ENCODE measurements at regions not wholly inside any gene's neighbourhood (a gene's known extent, or its start where the extent isn't known, plus 50 kb on each side); places are given as distances from the start of the nearest gene placed in this dataset.

DNA sequence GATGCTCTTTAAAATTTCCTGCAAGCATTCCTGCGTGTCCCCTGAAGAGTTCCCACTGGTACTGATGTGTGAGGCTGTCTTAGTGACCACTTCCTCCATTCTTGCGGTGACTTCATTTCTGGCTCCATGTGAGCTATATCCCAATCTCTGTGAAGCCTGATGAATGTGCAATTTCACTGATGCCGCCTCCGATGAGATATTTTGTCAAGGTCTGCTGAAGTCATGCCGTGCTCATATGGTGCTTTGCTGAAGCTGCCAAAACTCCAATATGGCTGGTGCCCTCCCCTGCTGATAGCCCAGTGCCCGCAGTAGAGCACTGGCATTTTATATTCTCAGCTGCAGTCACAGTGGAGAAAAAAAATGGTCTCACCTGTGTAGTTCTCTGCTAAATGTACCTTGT, 271.5 kb downstream of the EFHB start:
- DNase-seq (ENCODE audit: low read depth in 1 of 2, low spot score in 2 of 2) = no peak
- Histone ChIP-seq H3K9me3 (replicated peaks) (no peaks in the 10 kb centered on the region), H3K4me1 (replicated peaks) (no peaks in the 10 kb centered on the region), H3K27me3 (replicated peaks) (no peaks in the 10 kb centered on the region), H3K4me3 (no peak overlapping the region), H3K36me3 (no peaks in the 10 kb centered on the region), H3K27ac (no peak overlapping the region)

DNA sequence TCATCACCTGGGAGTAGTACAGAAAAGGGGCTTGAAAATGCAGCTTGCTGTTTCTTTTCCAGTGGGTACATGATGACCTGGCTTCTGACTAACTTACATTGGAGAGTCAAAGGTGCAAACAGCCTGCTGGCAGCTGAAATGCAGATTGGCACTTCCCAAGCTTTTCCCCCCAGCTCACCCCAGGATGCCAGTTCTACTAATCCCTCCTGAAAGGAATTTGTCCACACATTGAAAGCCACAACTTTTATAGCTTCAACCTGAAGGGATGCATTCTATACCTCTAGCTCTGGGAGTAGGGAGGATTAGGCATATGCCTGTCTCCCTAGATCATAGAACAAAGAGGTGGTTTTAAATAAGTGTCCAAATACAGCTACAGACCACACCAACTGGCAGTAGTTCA, 281.7 kb downstream of the EFHB start:
- DNase-seq (ENCODE audit: low read depth in 1 of 2, low spot score in 2 of 2) = no peak

GRCh38 chr3:19645093-19645492, 288.9 kb downstream of the EFHB start:
- Histone ChIP-seq H3K4me1 (replicated peaks) (no peaks in the 10 kb centered on the region), H3K27me3 (replicated peaks) (no peaks in the 10 kb centered on the region), H3K36me3 (no peaks in the 10 kb centered on the region), H3K27ac (no peak overlapping the region), H3K9me3 (replicated peaks) (no peaks in the 10 kb centered on the region), H3K4me3 (no peak overlapping the region)
- no peak for DNase-seq (ENCODE audit: low read depth in 1 of 2, low spot score in 2 of 2)

More for the DNA sequence above, 281.7 kb downstream of the EFHB start:
- Histone ChIP-seq H3K4me3 (no peak overlapping the region), H3K36me3 (no peaks in the 10 kb centered on the region), H3K27ac (no peak overlapping the region), H3K9me3 (replicated peaks) (no peaks in the 10 kb centered on the region), H3K4me1 (replicated peaks) (no peaks in the 10 kb centered on the region), H3K27me3 (replicated peaks) (no peaks in the 10 kb centered on the region)

DNA sequence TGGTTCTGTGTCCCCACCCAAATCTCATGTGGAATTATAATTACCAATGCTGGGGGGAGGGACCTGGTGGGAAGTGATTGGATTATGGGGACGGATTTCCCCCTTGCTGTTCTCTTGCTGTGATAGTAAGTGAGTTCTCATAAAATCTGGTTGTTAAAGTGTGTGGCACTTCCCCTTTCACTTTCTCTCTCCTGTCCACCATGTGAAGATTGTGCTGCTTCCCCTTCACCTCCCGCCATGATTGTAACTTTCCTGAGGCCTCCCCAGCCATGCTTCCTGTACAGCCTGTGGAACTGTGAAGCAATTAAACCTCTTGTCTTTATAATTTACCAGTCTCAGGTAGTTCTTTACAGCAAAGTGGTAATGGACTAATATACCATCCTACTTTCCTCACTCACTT, 289.6 kb downstream of the EFHB start:
- Histone ChIP-seq H3K27ac (no peak overlapping the region), H3K27me3 (replicated peaks) (no peaks in the 10 kb centered on the region), H3K9me3 (replicated peaks) (no peaks in the 10 kb centered on the region), H3K36me3 (no peaks in the 10 kb centered on the region), H3K4me1 (replicated peaks) (no peaks in the 10 kb centered on the region), H3K4me3 (no peak overlapping the region)
- DNase-seq (ENCODE audit: low read depth in 1 of 2, low spot score in 2 of 2) = no peak

DNA sequence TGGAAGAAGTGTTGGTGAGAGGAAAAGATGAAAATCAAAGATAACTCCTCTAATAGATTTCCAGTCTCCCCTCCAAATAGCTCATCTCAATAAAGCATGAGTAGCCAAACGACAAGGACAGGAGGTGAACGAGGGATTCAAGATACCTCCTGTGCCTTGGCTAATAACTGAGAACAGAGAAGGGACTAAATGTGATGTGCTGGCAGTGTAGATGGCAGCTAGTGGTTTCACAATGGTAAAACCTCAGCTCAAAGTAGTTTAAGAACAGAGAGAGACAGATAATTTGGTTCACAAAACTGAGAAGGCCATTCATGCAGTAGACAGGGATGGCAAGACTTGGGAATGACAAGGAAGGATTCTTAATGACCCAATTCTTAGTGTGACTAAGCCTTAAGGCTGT, 292.6 kb downstream of the EFHB start:
- no peak overlapping the region for H3K4me3 ChIP-seq
- H3K36me3 ChIP-seq = no peaks in the 10 kb centered on the region
- H3K9me3 ChIP-seq (replicated peaks) = no peaks in the 10 kb centered on the region
- H3K4me1 ChIP-seq (replicated peaks) = no peaks in the 10 kb centered on the region
- H3K27me3 ChIP-seq (replicated peaks) = no peaks in the 10 kb centered on the region
- no peak for DNase-seq (ENCODE audit: low read depth in 1 of 2, low spot score in 2 of 2)
- no peak overlapping the region for H3K27ac ChIP-seq

GRCh38 chr3:19632099-19633074, 301.6 kb downstream of the EFHB start:
- Histone ChIP-seq H3K27ac (no peak overlapping the region), H3K27me3 (replicated peaks) (no peaks in the 10 kb centered on the region), H3K4me1 (replicated peaks) (no peaks in the 10 kb centered on the region), H3K36me3 (no peaks in the 10 kb centered on the region), H3K4me3 (no peak overlapping the region), H3K9me3 (replicated peaks) (no peaks in the 10 kb centered on the region)
- DNase-seq (ENCODE audit: low read depth in 1 of 2, low spot score in 2 of 2) = no peak

DNA sequence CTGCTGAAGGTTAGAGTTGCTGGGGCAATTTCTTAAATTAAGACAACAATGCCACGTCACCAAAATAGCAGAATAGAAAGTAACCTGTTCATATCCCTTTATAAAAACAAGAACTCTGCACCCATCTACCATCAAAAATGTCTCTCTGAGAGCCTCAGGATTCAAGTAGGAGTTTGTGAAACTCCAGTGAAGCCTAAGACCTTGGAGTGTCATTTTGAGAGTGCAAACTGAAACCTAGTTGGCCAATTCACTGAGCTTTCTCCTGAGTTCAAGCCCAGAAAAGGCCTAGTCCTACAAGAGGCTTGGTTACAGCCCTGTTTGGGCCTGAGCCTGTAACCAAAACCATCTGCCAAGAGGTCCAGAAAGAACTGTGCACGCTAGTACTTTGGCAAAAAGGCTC, 335.1 kb downstream of the EFHB start:
- Histone ChIP-seq H3K36me3 (no peaks in the 10 kb centered on the region), H3K27me3 (replicated peaks) (no peaks in the 10 kb centered on the region), H3K9me3 (replicated peaks) (no peaks in the 10 kb centered on the region; the same call in 1 of the 2 replicates), H3K27ac (no peak overlapping the region), H3K4me1 (replicated peaks) (no peaks in the 10 kb centered on the region), H3K4me3 (no peak overlapping the region)
- no peak for DNase-seq (ENCODE audit: low read depth in 1 of 2, low spot score in 2 of 2)

DNA sequence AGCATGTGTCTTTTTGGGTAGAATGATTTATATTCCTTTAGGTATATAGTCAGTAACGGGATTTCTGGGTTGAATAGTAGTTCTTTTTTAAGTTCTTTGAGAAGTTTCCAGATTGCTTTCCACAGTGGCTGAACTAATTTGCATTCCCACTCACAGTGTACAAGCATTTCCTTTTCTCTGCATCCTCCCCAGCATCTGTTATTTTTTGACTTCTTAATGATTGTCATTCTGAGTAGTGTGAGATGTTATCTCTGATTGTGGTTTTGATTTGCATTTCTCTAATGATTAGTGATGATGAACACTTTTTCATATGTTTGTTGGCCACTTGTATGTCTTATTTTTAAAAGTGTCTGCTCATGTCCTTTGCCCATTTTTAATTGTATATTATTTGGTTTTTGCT, 337.6 kb downstream of the EFHB start:
- H3K27ac ChIP-seq = no peak overlapping the region
- no peak overlapping the region for H3K4me3 ChIP-seq
- no peaks in the 10 kb centered on the region; the same call in 1 of the 2 replicates for H3K9me3 ChIP-seq (replicated peaks)
- no peaks in the 10 kb centered on the region for H3K36me3 ChIP-seq
- no peaks in the 10 kb centered on the region for H3K4me1 ChIP-seq (replicated peaks)
- DNase-seq (ENCODE audit: low read depth in 1 of 2, low spot score in 2 of 2) = no peak
- H3K27me3 ChIP-seq (replicated peaks) = no peaks in the 10 kb centered on the region

GRCh38 chr3:19595884-19596283, 338.1 kb downstream of the EFHB start:
- Histone ChIP-seq H3K9me3 (replicated peaks) (no peaks in the 10 kb centered on the region; the same call in 1 of the 2 replicates), H3K4me3 (no peak overlapping the region), H3K27me3 (replicated peaks) (no peaks in the 10 kb centered on the region), H3K4me1 (replicated peaks) (no peaks in the 10 kb centered on the region), H3K36me3 (no peaks in the 10 kb centered on the region), H3K27ac (no peak overlapping the region)
- DNase-seq (ENCODE audit: low read depth in 1 of 2, low spot score in 2 of 2) = no peak

All from SJSA1 (cell line).